GM18511 (cell line): ENCODE measurements at regions not wholly inside any gene's neighbourhood (a gene's known extent, or its start where the extent isn't known, plus 50 kb on each side); places are given as distances from the start of the nearest gene placed in this dataset.
"Not testable (repeated sequence)": the region's sequence is repeated elsewhere in the genome, so short reads cannot be mapped to it uniquely, and the experiment has no call there.

ENCODE experiments used
- ATAC-seq: cut with Tn5 transposase; IDR thresholded peaks from one replicate; pipeline ENCODE4 v1.9.1; 2021; ENCODE audit warnings: mild to moderate bottlenecking, moderate library complexity; ENCODE audit not compliant: unreplicated experiment

- ATAC-seq: no peak
Observed at GRCh38 chr6:870096-870495, 177.2 kb upstream of the EXOC2 start.

GRCh38 chr6:868201-868600, 175.3 kb upstream of the EXOC2 start:
- ATAC-seq: no peak

GRCh38 chr6:867378-867777, 174.4 kb upstream of the EXOC2 start:
- ATAC-seq: no peak

- ATAC-seq: no peak
Observed at GRCh38 chr6:866316-866715, 173.4 kb upstream of the EXOC2 start.

- ATAC-seq: no peak
Observed at GRCh38 chr6:865846-866245, 172.9 kb upstream of the EXOC2 start.

- no peak for ATAC-seq
Observed at GRCh38 chr6:863831-864230, 170.9 kb upstream of the EXOC2 start.

GRCh38 chr6:863127-863526, 170.2 kb upstream of the EXOC2 start:
- not testable (repeated sequence) for ATAC-seq

GRCh38 chr6:859936-860335, 167.0 kb upstream of the EXOC2 start:
- no peak for ATAC-seq

- no peak for ATAC-seq
Observed at GRCh38 chr6:854406-855118, 161.6 kb upstream of the EXOC2 start.

GRCh38 chr6:852216-852615, 159.3 kb upstream of the EXOC2 start:
- ATAC-seq: not testable (repeated sequence)

- ATAC-seq: no peak
Observed at GRCh38 chr6:849075-849506, 156.2 kb upstream of the EXOC2 start.

GRCh38 chr6:845566-845965, 152.6 kb upstream of the EXOC2 start:
- no peak for ATAC-seq

- no peak for ATAC-seq
Observed at GRCh38 chr6:845101-845500, 152.2 kb upstream of the EXOC2 start.

GRCh38 chr6:842141-842540, 149.2 kb upstream of the EXOC2 start:
- no peak for ATAC-seq

- ATAC-seq: no peak
Observed at GRCh38 chr6:841569-841968, 148.6 kb upstream of the EXOC2 start.

GRCh38 chr6:839201-839600, 146.3 kb upstream of the EXOC2 start:
- no peak for ATAC-seq

GRCh38 chr6:837380-837779, 144.4 kb upstream of the EXOC2 start:
- ATAC-seq: no peak

- no peak for ATAC-seq
Observed at GRCh38 chr6:836276-836853, 143.4 kb upstream of the EXOC2 start.

- ATAC-seq: peak; percentile 56
Observed at GRCh38 chr6:835476-836160, 142.7 kb upstream of the EXOC2 start.

GRCh38 chr6:834866-835265, 141.9 kb upstream of the EXOC2 start:
- no peak for ATAC-seq

- ATAC-seq: no peak
Observed at GRCh38 chr6:834190-834589, 141.3 kb upstream of the EXOC2 start.

GRCh38 chr6:832804-833203, 139.9 kb upstream of the EXOC2 start:
- not testable (repeated sequence) for ATAC-seq
